Subcutaneous abdominal adipose tissue (tissue), 5 donors: ENCODE measurements at regions not wholly inside any gene's neighbourhood (a gene's known extent, or its start where the extent isn't known, plus 50 kb on each side); places are given as distances from the start of the nearest gene placed in this dataset.

ENCODE experiments used
- H3K27ac ChIP-seq: one replicate; pipeline ENCODE4 v1.7.0; 2013; ENCODE audit warnings: low read depth, mild to moderate bottlenecking, inconsistent platforms, low read length, moderate library complexity
- H3K27me3 ChIP-seq, 5 donors: one replicate each; pipeline ENCODE4 v1.7.0; 2013; ENCODE audit warnings: low read length in 5 of 5, inconsistent platforms in 1 of 5; ENCODE audit not compliant: control insufficient read depth in 5 of 5, insufficient read depth in 4 of 5
- H3K36me3 ChIP-seq, 5 donors: one replicate each; pipeline ENCODE4 v1.7.0; 2013; ENCODE audit warnings: low read length in 5 of 5; ENCODE audit not compliant: control insufficient read depth in 5 of 5, insufficient read depth in 5 of 5
- H3K4me1 ChIP-seq, 5 donors: one replicate each; pipeline ENCODE4 v1.7.0; 2013; ENCODE audit warnings: low read length in 5 of 5, mild to moderate bottlenecking in 3 of 5, moderate library complexity in 1 of 5; ENCODE audit not compliant: control insufficient read depth in 5 of 5, insufficient read depth in 5 of 5
- H3K4me3 ChIP-seq, 5 donors: one replicate each; pipeline ENCODE4 v1.7.0; 2013; ENCODE audit warnings: low read length in 5 of 5, low read depth in 1 of 5
- H3K9ac ChIP-seq, 5 donors: one replicate each; pipeline ENCODE4 v1.7.0; 2013; ENCODE audit warnings: low read length in 5 of 5, mild to moderate bottlenecking in 4 of 5, moderate library complexity in 3 of 5
- H3K9me3 ChIP-seq, 5 donors: one replicate each; pipeline ENCODE4 v1.7.0; 2013; ENCODE audit warnings: low read length in 5 of 5; ENCODE audit not compliant: control insufficient read depth in 5 of 5
- donor health status: healthy.
- donor health status: healthy.
- donor health status: healthy.
- donor health status: healthy.
- donor health status: healthy.

DNA sequence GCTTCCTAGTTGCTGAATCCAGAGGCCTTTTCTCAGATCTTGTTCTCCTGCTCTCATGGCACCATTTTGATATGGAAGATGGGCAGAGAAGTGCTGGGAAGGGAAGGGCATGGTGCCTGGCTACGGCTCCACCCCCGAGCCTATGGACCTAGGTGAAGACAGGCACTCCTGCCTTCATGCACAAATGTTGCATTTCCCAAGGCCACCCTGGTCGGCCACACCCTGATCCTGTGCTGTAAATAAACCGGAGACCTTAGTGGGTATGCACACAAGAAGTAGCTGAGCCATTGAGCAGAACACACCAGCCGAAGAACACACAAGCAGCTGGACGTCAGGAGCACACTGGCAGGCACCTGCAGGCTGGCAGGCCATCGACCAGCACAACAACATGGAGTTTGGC, 261.6 kb downstream of the SHQ1 start:
- H3K9me3 ChIP-seq = no peaks in the 10 kb centered on the region
- H3K27me3 ChIP-seq = no peaks in the 10 kb centered on the region
- H3K36me3 ChIP-seq = no peaks in the 10 kb centered on the region
- H3K9ac ChIP-seq = no peak overlapping the region
- H3K27ac ChIP-seq = no peak overlapping the region
- peaks cover 0 to 6% (median 5%) of the 10 kb centered on the region in 5 donors for H3K4me1 ChIP-seq
- no peak overlapping the region for H3K4me3 ChIP-seq

DNA sequence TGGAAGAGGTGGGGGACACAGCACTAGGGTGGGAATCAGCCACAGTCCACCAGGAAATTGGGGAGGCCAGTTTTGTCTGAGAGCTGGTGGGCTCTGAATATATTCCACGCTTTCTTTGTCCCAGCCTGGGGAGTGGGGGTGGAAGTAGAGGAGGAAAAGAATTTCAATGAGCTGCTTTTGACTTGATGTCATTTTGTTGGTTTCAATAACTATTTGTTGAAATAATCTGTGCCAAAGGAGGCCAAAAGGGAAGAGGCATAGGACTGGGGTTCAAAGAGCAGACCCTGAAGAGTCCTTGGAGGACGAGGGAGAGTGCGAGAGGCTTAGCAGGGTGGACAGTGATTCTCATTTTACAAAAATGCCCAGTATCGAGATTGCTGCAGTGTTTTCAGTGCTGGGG, 262.3 kb downstream of the SHQ1 start:
- Histone ChIP-seq H3K9ac (no peak overlapping the region), H3K27ac (no peak overlapping the region), H3K36me3 (no peaks in the 10 kb centered on the region), H3K4me3 (no peak overlapping the region), H3K9me3 (no peaks in the 10 kb centered on the region), H3K4me1 (peaks cover 0 to under 1% (median 0%) of the 10 kb centered on the region in 5 donors), H3K27me3 (no peaks in the 10 kb centered on the region)

DNA sequence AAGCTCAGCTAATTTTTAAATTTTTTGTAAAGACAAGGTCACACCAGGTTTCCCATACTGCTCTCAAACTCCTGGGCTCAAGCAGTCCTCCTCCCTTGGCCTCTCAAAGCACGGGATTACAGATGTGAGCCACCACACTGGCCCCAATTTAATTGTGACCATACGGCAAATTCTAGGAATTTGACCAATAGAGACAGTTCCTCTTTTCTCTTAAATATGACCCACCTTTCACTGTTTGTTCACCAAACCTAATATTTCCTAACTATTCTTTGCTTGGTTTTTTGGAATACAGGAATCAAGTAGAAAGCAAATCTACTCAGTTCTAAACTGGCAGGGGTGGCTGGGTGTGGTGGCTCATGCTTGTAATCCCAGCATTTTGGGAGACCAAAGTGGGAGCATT, 264.0 kb downstream of the SHQ1 start:
- no peaks in the 10 kb centered on the region for H3K36me3 ChIP-seq
- no peak overlapping the region for H3K9ac ChIP-seq
- H3K27me3 ChIP-seq = no peaks in the 10 kb centered on the region
- no peaks in the 10 kb centered on the region for H3K9me3 ChIP-seq
- H3K4me1 ChIP-seq = no peaks in the 10 kb centered on the region
- H3K4me3 ChIP-seq = no peak overlapping the region
- no peak overlapping the region for H3K27ac ChIP-seq

DNA sequence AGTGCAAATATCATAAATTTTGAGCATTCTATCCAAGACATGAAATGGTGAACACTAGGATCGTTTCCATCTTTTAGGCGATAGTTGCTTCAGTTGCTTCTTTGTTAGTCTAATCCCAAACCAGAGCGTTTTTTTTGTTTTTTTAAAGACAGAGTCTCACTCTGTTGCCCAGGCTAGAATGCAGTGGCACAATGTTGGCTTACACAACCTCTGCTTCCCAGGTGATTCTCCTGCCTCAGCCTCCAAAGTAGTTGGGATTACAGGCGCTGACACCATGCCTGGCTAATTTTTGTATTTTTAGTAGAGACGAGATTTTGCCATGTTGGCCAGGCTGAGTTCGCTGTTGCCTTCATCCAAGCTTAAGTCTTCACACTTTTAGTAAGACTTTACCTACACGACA, 265.3 kb downstream of the SHQ1 start:
- H3K9ac ChIP-seq = no peak overlapping the region
- no peaks in the 10 kb centered on the region for H3K27me3 ChIP-seq
- no peaks in the 10 kb centered on the region for H3K9me3 ChIP-seq
- H3K27ac ChIP-seq = no peak overlapping the region
- no peaks in the 10 kb centered on the region for H3K4me1 ChIP-seq
- no peak overlapping the region for H3K4me3 ChIP-seq
- H3K36me3 ChIP-seq = no peaks in the 10 kb centered on the region

DNA sequence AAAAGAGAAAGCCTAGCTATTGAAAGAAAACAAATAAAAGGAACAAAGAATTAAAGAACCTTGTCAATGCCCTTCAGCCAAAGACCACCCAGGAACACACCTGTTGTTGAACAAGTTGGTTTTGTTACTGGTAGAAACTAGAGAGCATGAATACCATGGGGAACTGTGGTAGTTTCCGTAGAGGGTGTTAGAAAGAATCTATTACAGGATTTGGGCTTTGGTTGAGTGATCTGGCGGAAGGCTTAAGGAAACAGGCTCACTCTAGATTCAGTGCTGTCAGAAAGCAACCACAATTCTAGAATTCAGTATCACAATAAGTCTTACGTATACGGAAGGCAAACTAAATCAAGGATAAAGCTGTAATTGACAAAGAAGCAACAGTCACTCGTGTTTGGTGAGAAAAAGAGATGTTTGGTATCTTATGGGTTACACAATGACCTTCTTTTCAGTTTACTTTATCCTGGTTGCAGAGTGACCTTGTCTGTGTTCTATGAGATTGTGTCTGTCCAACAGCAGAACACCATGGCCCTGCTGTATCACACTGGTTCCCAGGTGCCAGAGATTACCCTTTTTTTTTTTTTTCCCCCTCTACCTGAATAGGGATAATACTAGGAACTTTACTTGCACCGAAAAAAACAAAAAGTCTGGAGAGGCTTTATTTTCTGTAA, 265.9 kb downstream of the SHQ1 start:
- no peaks in the 10 kb centered on the region for H3K27me3 ChIP-seq
- H3K9me3 ChIP-seq = no peaks in the 10 kb centered on the region
- H3K4me3 ChIP-seq = no peak overlapping the region
- H3K27ac ChIP-seq = no peak overlapping the region
- H3K36me3 ChIP-seq = no peaks in the 10 kb centered on the region
- H3K9ac ChIP-seq = no peak overlapping the region
- no peaks in the 10 kb centered on the region for H3K4me1 ChIP-seq

- no peaks in the 10 kb centered on the region for H3K4me1 ChIP-seq
- no peak overlapping the region for H3K9ac ChIP-seq
- no peak overlapping the region for H3K27ac ChIP-seq
- no peaks in the 10 kb centered on the region for H3K9me3 ChIP-seq
- no peaks in the 10 kb centered on the region for H3K27me3 ChIP-seq
- H3K4me3 ChIP-seq = no peak overlapping the region
- no peaks in the 10 kb centered on the region for H3K36me3 ChIP-seq
Observed at GRCh38 chr3:72580900-72581299, 267.3 kb downstream of the SHQ1 start.

DNA sequence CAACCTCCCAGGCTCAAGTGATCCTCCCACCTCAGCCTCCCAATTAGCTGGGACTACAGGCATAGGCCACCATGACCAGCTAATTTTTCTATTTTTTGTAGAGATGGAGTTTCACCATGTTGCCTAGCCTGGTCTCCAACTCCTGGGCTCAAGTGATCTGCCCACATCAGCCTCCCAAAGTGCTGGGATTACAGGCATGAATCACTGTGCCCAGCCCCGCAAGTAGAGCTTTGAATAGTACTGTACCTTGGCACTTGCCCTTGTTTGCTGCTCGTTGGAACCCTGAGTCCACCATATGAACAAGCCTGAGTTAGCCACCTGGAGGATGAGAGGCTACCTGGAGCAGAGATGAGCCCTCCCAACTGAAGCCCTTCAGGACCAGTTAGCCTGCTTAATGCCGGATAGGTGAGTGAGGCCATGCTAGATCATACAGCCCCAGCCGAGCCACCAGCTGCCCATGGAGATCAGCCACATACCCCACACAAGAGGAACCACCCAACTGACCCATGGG, 267.9 kb downstream of the SHQ1 start:
- Histone ChIP-seq H3K4me1 (no peaks in the 10 kb centered on the region), H3K36me3 (no peaks in the 10 kb centered on the region), H3K9me3 (no peaks in the 10 kb centered on the region), H3K9ac (no peak overlapping the region), H3K27ac (no peak overlapping the region), H3K4me3 (no peak overlapping the region), H3K27me3 (no peaks in the 10 kb centered on the region)

DNA sequence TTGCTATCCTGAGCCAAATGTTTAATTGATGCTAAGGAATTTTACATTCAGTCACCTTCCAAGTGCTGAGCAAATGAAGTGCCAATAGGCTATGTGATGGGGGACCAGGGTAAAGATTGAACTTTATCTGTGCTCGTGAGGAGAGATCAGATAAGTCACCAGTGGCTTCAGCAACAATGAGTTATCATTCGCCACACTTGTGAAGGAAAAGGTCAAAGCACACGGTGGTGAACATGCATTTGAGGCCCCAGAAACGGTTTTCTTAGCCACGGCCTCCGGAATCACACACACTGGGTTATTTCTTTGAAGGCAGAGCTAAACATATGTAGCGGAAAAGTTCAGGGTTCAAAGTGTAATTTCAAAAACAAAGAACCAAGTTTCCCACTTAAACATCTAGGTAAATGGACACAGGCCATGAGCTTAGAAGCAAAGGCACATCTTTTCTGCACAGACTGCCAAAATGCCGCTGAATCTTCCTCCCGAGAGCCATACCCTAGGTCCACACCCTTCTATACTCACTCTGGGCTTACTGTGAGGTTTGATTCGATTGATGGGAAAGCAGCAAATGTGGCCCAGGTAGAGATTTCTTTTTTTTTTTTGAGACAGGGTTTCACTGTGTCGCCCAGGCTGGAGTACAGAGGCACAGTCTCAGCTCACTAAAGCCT, 268.5 kb downstream of the SHQ1 start:
- no peaks in the 10 kb centered on the region for H3K4me1 ChIP-seq

GRCh38 chr3:72579191-72579580, 269.1 kb downstream of the SHQ1 start:
- Histone ChIP-seq H3K4me1 (no peaks in the 10 kb centered on the region), H3K27me3 (no peaks in the 10 kb centered on the region), H3K27ac (no peak overlapping the region), H3K9ac (no peak overlapping the region), H3K36me3 (no peaks in the 10 kb centered on the region), H3K9me3 (no peaks in the 10 kb centered on the region), H3K4me3 (no peak overlapping the region)

More for the DNA sequence above, 268.5 kb downstream of the SHQ1 start:
- Histone ChIP-seq H3K9me3 (no peaks in the 10 kb centered on the region), H3K27ac (no peak overlapping the region), H3K36me3 (no peaks in the 10 kb centered on the region), H3K9ac (no peak overlapping the region), H3K4me3 (no peak overlapping the region), H3K27me3 (no peaks in the 10 kb centered on the region)

DNA sequence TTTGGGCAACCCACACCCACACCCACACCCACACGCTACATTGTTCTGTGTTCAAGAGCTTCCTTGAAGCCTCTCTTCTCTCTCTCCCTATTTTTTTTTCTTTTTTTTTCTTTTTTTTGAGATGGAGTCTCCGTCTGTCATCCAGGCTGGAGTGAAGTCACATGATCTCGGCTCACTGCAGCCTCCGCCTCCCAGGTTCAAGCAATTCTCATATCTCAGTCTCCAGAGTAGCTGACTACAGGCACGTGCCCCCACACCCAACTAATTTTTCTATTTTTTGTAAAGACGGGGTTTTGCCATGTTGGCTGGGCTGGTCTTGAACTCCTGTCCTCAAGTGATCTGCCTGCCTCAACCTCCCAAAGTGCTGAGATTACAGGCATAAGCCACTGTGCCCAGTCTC, 271.1 kb downstream of the SHQ1 start:
- Histone ChIP-seq H3K9me3 (no peaks in the 10 kb centered on the region), H3K27me3 (peaks cover 0 to 5% (median 0%) of the 10 kb centered on the region in 5 donors), H3K27ac (no peak overlapping the region), H3K4me1 (no peaks in the 10 kb centered on the region), H3K9ac (no peak overlapping the region), H3K4me3 (no peak overlapping the region), H3K36me3 (no peaks in the 10 kb centered on the region)
